CD14-positive monocyte (primary cell): ENCODE measurements at regions not wholly inside any gene's neighbourhood (a gene's known extent, or its start where the extent isn't known, plus 50 kb on each side); places are given as distances from the start of the nearest gene placed in this dataset.

Source experiments
- DNase-seq, 3 donors: peaks; one replicate each; pipeline ENCODE4 v3.0.0-alpha.2; 2011 to 2022
- H2AFZ ChIP-seq: 2 replicates; pipeline ENCODE4 v1.6.0; 2012; ENCODE audit warnings: mild to moderate bottlenecking, low read depth, low read length, inconsistent platforms; ENCODE audit not compliant: insufficient read depth, poor library complexity, severe bottlenecking
- H3K27ac ChIP-seq, 2 donors: 1 replicate in 1 of 2; 2 replicates in 1 of 2; pipeline ENCODE4 v1.5.1; 2012 to 2013; ENCODE audit warnings: low read length in 2 of 2, control low read depth in 1 of 2, inconsistent platforms in 1 of 2, low read depth in 1 of 2, mild to moderate bottlenecking in 1 of 2
- H3K27me3 ChIP-seq, 2 donors: one replicate each; pipeline versions ENCODE4 v1.6.0 to v1.6.1; 2011 to 2013; ENCODE audit warnings: low read length in 2 of 2; ENCODE audit not compliant: control insufficient read depth in 2 of 2, insufficient read depth in 2 of 2
- H3K36me3 ChIP-seq, 2 donors: replicated peaks in 1 of 2; 1 replicate in 1 of 2; 2 replicates in 1 of 2; pipeline versions ENCODE4 v1.5.1 to v1.6.1; 2012 to 2013; ENCODE audit warnings: low read length in 2 of 2, control low read depth in 1 of 2, inconsistent platforms in 1 of 2, mild to moderate bottlenecking in 1 of 2; ENCODE audit not compliant: insufficient read depth in 2 of 2, control insufficient read depth in 1 of 2
- H3K4me1 ChIP-seq, 2 donors: 1 replicate in 1 of 2; 2 replicates in 1 of 2; pipeline versions ENCODE4 v1.5.1 to v1.6.1; 2012 to 2013; ENCODE audit warnings: low read length in 2 of 2, control low read depth in 1 of 2, inconsistent platforms in 1 of 2, mild to moderate bottlenecking in 1 of 2, moderate library complexity in 1 of 2; ENCODE audit not compliant: insufficient read depth in 2 of 2, control insufficient read depth in 1 of 2
- H3K4me2 ChIP-seq: replicated peaks from 2 replicates; pipeline ENCODE3; 2012; ENCODE audit warnings: low read length, moderate library complexity, mild to moderate bottlenecking; ENCODE audit not compliant: poor library complexity, severe bottlenecking; ENCODE audit errors: extremely low read depth
- H3K4me3 ChIP-seq, 3 experiments: fragments of 200-600 bp in 1 of 3; sonication (generic) in 1 of 3; replicated peaks in 1 of 3; 1 replicate in 2 of 3; 2 replicates in 1 of 3; pipeline ENCODE4 v1.5.1; 2011 to 2013; ENCODE audit warnings: low read length in 3 of 3, mild to moderate bottlenecking in 3 of 3, control low read depth in 2 of 3, low read depth in 2 of 3, inconsistent platforms in 1 of 3, moderate library complexity in 1 of 3
- H3K79me2 ChIP-seq: 2 replicates; pipeline ENCODE4 v1.6.0; 2012; ENCODE audit warnings: mild to moderate bottlenecking, control low read depth, inconsistent platforms, low read length, moderate library complexity; ENCODE audit not compliant: insufficient read depth
- H3K9ac ChIP-seq: 2 replicates; pipeline ENCODE4 v1.6.0; 2017; ENCODE audit warnings: low read length, mild to moderate bottlenecking; ENCODE audit not compliant: insufficient read depth, poor library complexity, severe bottlenecking
- H3K9me3 ChIP-seq, 2 donors: replicated peaks in 1 of 2; 1 replicate in 1 of 2; 2 replicates in 1 of 2; pipeline versions ENCODE4 v1.5.1 to v1.6.1; 2012 to 2013; ENCODE audit warnings: low read length in 2 of 2, control low read depth in 1 of 2; ENCODE audit not compliant: control insufficient read depth in 1 of 2, insufficient read depth in 1 of 2
- H4K20me1 ChIP-seq: 2 replicates; pipeline ENCODE4 v1.6.0; 2012; ENCODE audit warnings: mild to moderate bottlenecking, low read length, control low read depth, moderate library complexity; ENCODE audit not compliant: insufficient read depth
- H3K27ac Mint-ChIP-seq, 7 donors: one replicate each; pipeline ENCODE4 v1.8.0; 2020; ENCODE audit warnings: mild to moderate bottlenecking in 7 of 7, mixed read lengths in 7 of 7, moderate library complexity in 6 of 7, inconsistent platforms in 2 of 7
- H3K27me3 Mint-ChIP-seq, 3 donors: one replicate each; pipeline ENCODE4 v1.8.0; 2021 to 2022; ENCODE audit warnings: low read depth in 3 of 3, mild to moderate bottlenecking in 3 of 3, mixed read lengths in 3 of 3, moderate library complexity in 3 of 3, inconsistent platforms in 1 of 3
- H3K36me3 Mint-ChIP-seq, 2 donors: one replicate each; pipeline ENCODE4 v1.8.0; 2020; ENCODE audit warnings: mixed read lengths in 2 of 2, inconsistent platforms in 1 of 2, mild to moderate bottlenecking in 1 of 2
- H3K4me1 Mint-ChIP-seq: one replicate; pipeline ENCODE4 v1.8.0; 2020; ENCODE audit warnings: mild to moderate bottlenecking, mixed read lengths
- H3K4me3 Mint-ChIP-seq, 2 donors: one replicate each; pipeline ENCODE4 v1.8.0; 2020; ENCODE audit warnings: mild to moderate bottlenecking in 2 of 2, mixed read lengths in 2 of 2, moderate library complexity in 1 of 2
- H3K9me3 Mint-ChIP-seq, 7 donors: one replicate each; pipeline ENCODE4 v1.8.0; 2020 to 2022; ENCODE audit warnings: mixed read lengths in 7 of 7, mild to moderate bottlenecking in 6 of 7, moderate library complexity in 6 of 7, inconsistent platforms in 2 of 7
- WGBS: methylation state at CpG from one replicate; pipeline ENCODE4 v1.1.5; 2013; ENCODE audit warnings: missing lambda C conversion rate; ENCODE audit not compliant: insufficient coverage; 5-methylcytosine and 5-hydroxymethylcytosine counted together
- intact Hi-C, 2 donors: fragments of 100-400 bp; cut with micrococcal nuclease; formaldehyde crosslinking; loops; one replicate each; pipeline versions ENCODE4 v1.15.0 to v1.15.1; 2023
- TF ChIP-seq, protein P1 (sequence below): fragments of 200-600 bp; IDR thresholded peaks from one replicate; pipeline ENCODE4 v1.8.0; 2022; ENCODE audit warnings: antibody characterized with exemption, mild to moderate bottlenecking

GRCh38 chr4:84158670-84159069 is 340.4 kb downstream of the NKX6-1 start:
- Histone ChIP-seq H4K20me1 (no peaks in the 10 kb centered on the region), H3K27me3 (no peaks in the 10 kb centered on the region), H3K27ac (no peak overlapping the region), H3K4me2 (no peak overlapping the region), H3K4me1 (no peaks in the 10 kb centered on the region), H3K9ac (no peak overlapping the region), H3K79me2 (no peaks in the 10 kb centered on the region), H3K9me3 (no peaks in the 10 kb centered on the region), H2AFZ (no peak overlapping the region), H3K36me3 (no peaks in the 10 kb centered on the region), H3K4me3 (no peak overlapping the region)
- no peaks in the 10 kb centered on the region for H3K4me1 Mint-ChIP-seq
- no peaks in the 10 kb centered on the region for H3K36me3 Mint-ChIP-seq
- peaks cover 0 to 2% (median 0%) of the 10 kb centered on the region in 7 donors for H3K9me3 Mint-ChIP-seq
- no peak overlapping the region for H3K27ac Mint-ChIP-seq
- TF ChIP-seq, protein P1, sequence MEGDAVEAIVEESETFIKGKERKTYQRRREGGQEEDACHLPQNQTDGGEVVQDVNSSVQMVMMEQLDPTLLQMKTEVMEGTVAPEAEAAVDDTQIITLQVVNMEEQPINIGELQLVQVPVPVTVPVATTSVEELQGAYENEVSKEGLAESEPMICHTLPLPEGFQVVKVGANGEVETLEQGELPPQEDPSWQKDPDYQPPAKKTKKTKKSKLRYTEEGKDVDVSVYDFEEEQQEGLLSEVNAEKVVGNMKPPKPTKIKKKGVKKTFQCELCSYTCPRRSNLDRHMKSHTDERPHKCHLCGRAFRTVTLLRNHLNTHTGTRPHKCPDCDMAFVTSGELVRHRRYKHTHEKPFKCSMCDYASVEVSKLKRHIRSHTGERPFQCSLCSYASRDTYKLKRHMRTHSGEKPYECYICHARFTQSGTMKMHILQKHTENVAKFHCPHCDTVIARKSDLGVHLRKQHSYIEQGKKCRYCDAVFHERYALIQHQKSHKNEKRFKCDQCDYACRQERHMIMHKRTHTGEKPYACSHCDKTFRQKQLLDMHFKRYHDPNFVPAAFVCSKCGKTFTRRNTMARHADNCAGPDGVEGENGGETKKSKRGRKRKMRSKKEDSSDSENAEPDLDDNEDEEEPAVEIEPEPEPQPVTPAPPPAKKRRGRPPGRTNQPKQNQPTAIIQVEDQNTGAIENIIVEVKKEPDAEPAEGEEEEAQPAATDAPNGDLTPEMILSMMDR = no peak
- no peak overlapping the region for H3K4me3 Mint-ChIP-seq
- H3K27me3 Mint-ChIP-seq = peaks cover 0 to 3% (median 3%) of the 10 kb centered on the region in 3 donors
- no peak for DNase-seq
- no CpG with 5 or more reads among the region's 5 CpGs for WGBS
- intact Hi-C loops = no loop called here

DNA sequence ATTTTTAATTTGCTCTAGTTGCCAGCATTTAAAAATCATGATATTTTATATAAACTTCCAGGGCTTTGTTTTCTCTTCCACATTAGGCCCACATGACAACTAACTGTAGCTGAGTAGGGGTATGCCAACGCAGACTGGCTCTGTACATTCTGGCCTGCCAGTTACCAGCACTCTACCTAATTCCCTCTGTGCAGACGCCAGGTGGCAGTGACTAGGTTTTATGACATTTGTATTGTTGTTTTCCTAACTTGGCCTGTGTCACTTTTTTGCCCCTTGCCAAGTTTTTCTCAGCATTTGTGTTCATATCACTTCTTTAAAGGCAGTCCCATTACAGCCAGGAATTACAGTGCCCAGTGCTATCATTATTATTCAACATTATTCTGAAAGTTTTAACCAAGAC is 347.5 kb downstream of the NKX6-1 start:
- Histone ChIP-seq H3K27me3 (no peaks in the 10 kb centered on the region), H3K36me3 (no peaks in the 10 kb centered on the region), H2AFZ (no peak overlapping the region), H3K4me1 (no peaks in the 10 kb centered on the region), H3K9ac (no peak overlapping the region), H3K9me3 (no peaks in the 10 kb centered on the region), H3K27ac (no peak overlapping the region), H3K4me2 (no peak overlapping the region), H3K79me2 (no peaks in the 10 kb centered on the region), H3K4me3 (no peak overlapping the region), H4K20me1 (no peaks in the 10 kb centered on the region)
- no peak for DNase-seq
- intact Hi-C loops = no loop called here
- no peaks in the 10 kb centered on the region for H3K36me3 Mint-ChIP-seq
- H3K27me3 Mint-ChIP-seq = peaks cover 0 to 1% (median 0%) of the 10 kb centered on the region in 3 donors
- no peak overlapping the region for H3K27ac Mint-ChIP-seq
- H3K9me3 Mint-ChIP-seq = peaks cover 0 to 2% (median 0%) of the 10 kb centered on the region in 7 donors
- TF ChIP-seq, protein P1 = no peak
- no peak overlapping the region for H3K4me3 Mint-ChIP-seq
- no peaks in the 10 kb centered on the region for H3K4me1 Mint-ChIP-seq
- WGBS = no CpG with 5 or more reads among the region's 2 CpGs
